ENCODE measurements at regions not wholly inside any gene's neighbourhood (a gene's known extent, or its start where the extent isn't known, plus 50 kb on each side); places are given as distances from the start of the nearest gene placed in this dataset.

GRCh38 chr5:56595566-56595965 is 219.8 kb upstream of the MAP3K1 start:
- Histone ChIP-seq H3K79me2 (ENCODE audit: insufficient read depth, low read length) (no peaks in the 10 kb centered on the region), H3K4me2 (ENCODE audit: low read depth, low read length) (no peak overlapping the region), H3K27ac (ENCODE audit: extremely low read length, insufficient read depth, low read length) (no peak overlapping the region), H3K9ac (ENCODE audit: insufficient read depth, low read depth, low read length) (no peak overlapping the region), H3K36me3 (replicated peaks in 1 of 2; ENCODE audit: control insufficient read depth in 1 of 2, insufficient read depth in 2 of 2, low read length in 2 of 2) (no peaks in the 10 kb centered on the region), H3K4me3 (replicated peaks in 1 of 3; ENCODE audit: insufficient read depth in 1 of 3, low read depth in 2 of 3, low read length in 3 of 3) (no peak overlapping the region), H4K20me1 (ENCODE audit: insufficient read depth, low read length) (no peaks in the 10 kb centered on the region), H3K27me3 (ENCODE audit: control insufficient read depth in 1 of 2, insufficient read depth in 2 of 2, low read length in 2 of 2) (peaks cover 0 to 3% of the 10 kb centered on the region in 2 experiments; a peak in 1 of 5 replicates), H2AFZ (ENCODE audit: low read length) (no peak overlapping the region), H3K9me3 (ENCODE audit: low read length) (no peaks in the 10 kb centered on the region), H3K4me1 (ENCODE audit: insufficient read depth, low read length) (no peaks in the 10 kb centered on the region)
- TF ChIP-seq KAT8 (CRISPR knock-in tag; IDR thresholded peaks at IDR 0.05) = no peak
- no peak for TF ChIP-seq FOXC1 (CRISPR knock-in tag; IDR thresholded peaks at IDR 0.05; ENCODE audit: borderline replicate concordance)
- TF ChIP-seq, protein P1, sequence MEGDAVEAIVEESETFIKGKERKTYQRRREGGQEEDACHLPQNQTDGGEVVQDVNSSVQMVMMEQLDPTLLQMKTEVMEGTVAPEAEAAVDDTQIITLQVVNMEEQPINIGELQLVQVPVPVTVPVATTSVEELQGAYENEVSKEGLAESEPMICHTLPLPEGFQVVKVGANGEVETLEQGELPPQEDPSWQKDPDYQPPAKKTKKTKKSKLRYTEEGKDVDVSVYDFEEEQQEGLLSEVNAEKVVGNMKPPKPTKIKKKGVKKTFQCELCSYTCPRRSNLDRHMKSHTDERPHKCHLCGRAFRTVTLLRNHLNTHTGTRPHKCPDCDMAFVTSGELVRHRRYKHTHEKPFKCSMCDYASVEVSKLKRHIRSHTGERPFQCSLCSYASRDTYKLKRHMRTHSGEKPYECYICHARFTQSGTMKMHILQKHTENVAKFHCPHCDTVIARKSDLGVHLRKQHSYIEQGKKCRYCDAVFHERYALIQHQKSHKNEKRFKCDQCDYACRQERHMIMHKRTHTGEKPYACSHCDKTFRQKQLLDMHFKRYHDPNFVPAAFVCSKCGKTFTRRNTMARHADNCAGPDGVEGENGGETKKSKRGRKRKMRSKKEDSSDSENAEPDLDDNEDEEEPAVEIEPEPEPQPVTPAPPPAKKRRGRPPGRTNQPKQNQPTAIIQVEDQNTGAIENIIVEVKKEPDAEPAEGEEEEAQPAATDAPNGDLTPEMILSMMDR (CRISPR knock-in tag; IDR thresholded peaks at IDR 0.05) = peak; percentile 13; the same call in 1 of the 2 replicates
- no peak for TF ChIP-seq GFI1 (CRISPR knock-in tag; IDR thresholded peaks at IDR 0.05; ENCODE audit: borderline replicate concordance)
- no peak for TF ChIP-seq ZNF343 (CRISPR knock-in tag; IDR thresholded peaks at IDR 0.05)
- TF ChIP-seq ZFP41 (CRISPR knock-in tag; IDR thresholded peaks at IDR 0.05; ENCODE audit: borderline replicate concordance) = no peak
- in situ Hi-C loops (cut with HindIII; ENCODE audit: extremely low pct_ligation_motif_present, low pct_unique_long_range_greater_than_20kb) = no loop called here
- no TSS peak for BruUV-seq (replicated peaks)
- ChIA-PET CTCF (ENCODE audit: low intra/inter-chr PET ratio, low total read pairs) (no interaction called here), POLR2A (no interaction called here)
- DNase-seq (ENCODE audit: low spot score) = no peak
- intact Hi-C loops (cut with micrococcal nuclease; ENCODE audit: unreplicated experiment) = no loop called here
- 5% methylated on average over 2 of the region's 2 CpGs for WGBS (ENCODE audit: low lambda C conversion rate)
- FAIRE-seq = no peak
- peak; percentile 38; the same call in 1 of the 3 replicates for ATAC-seq

DNA sequence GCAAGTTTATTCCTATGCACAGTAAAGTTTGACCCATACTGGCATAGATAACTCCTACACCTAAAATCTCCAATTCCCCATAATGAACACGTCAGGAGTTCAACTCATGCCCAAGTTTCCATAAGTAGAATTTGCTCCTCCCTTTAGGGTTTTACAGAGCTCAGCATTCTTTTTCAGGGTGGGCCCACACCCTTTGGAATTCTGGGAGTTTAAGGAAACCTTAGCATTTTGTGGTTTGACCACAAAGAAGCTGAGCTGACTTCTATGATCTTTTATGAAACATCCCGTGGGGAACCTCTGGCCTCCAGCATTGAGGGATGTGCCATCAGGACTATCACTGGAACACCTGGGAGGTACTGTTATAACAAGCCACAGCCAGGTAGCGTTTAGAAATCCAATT is 220.6 kb upstream of the MAP3K1 start:
- in situ Hi-C loops (cut with HindIII; ENCODE audit: extremely low pct_ligation_motif_present, low pct_unique_long_range_greater_than_20kb) (no loop called here), intact Hi-C loops (cut with micrococcal nuclease; ENCODE audit: unreplicated experiment) (no loop called here)
- Histone ChIP-seq H3K79me2 (ENCODE audit: insufficient read depth, low read length) (no peaks in the 10 kb centered on the region), H3K9me3 (ENCODE audit: low read length) (no peaks in the 10 kb centered on the region), H3K4me1 (ENCODE audit: insufficient read depth, low read length) (0 out of 2 replicates have a peak, but pooled peaks cover under 1% of the 10 kb centered on the region), H2AFZ (ENCODE audit: low read length) (no peak overlapping the region), H3K27ac (ENCODE audit: extremely low read length, insufficient read depth, low read length) (no peak overlapping the region), H4K20me1 (ENCODE audit: insufficient read depth, low read length) (no peaks in the 10 kb centered on the region), H3K9ac (ENCODE audit: insufficient read depth, low read depth, low read length) (no peak overlapping the region), H3K4me2 (ENCODE audit: low read depth, low read length) (no peak overlapping the region), H3K4me3 (replicated peaks in 1 of 3; ENCODE audit: insufficient read depth in 1 of 3, low read depth in 2 of 3, low read length in 3 of 3) (no peak overlapping the region), H3K36me3 (replicated peaks in 1 of 2; ENCODE audit: control insufficient read depth in 1 of 2, insufficient read depth in 2 of 2, low read length in 2 of 2) (no peaks in the 10 kb centered on the region), H3K27me3 (ENCODE audit: control insufficient read depth in 1 of 2, insufficient read depth in 2 of 2, low read length in 2 of 2) (peaks cover 0 to 3% of the 10 kb centered on the region in 2 experiments; a peak in 1 of 5 replicates)
- WGBS (ENCODE audit: low lambda C conversion rate) = 53% methylated on average over 3 of the region's 3 CpGs
- DNase-seq (ENCODE audit: low spot score) = no peak
- no peak for FAIRE-seq
- no TSS peak for BruUV-seq (replicated peaks)
- no peak for ATAC-seq
- ChIA-PET CTCF (ENCODE audit: low intra/inter-chr PET ratio, low total read pairs) (no interaction called here), POLR2A (no interaction called here)
- TF ChIP-seq SNAPC2 (CRISPR knock-in tag; IDR thresholded peaks at IDR 0.05) (no peak), GFI1 (CRISPR knock-in tag; IDR thresholded peaks at IDR 0.05; ENCODE audit: borderline replicate concordance) (no peak), HNRNPH1 (optimal IDR thresholded peaks at IDR 0.05; ENCODE audit: low read depth, low read length) (no peak), GMEB2 (CRISPR knock-in tag; IDR thresholded peaks at IDR 0.05; ENCODE audit: low read depth) (no peak), ZNF329 (CRISPR knock-in tag; IDR thresholded peaks at IDR 0.05; ENCODE audit: low read depth) (no peak)
- TF ChIP-seq, protein P2, sequence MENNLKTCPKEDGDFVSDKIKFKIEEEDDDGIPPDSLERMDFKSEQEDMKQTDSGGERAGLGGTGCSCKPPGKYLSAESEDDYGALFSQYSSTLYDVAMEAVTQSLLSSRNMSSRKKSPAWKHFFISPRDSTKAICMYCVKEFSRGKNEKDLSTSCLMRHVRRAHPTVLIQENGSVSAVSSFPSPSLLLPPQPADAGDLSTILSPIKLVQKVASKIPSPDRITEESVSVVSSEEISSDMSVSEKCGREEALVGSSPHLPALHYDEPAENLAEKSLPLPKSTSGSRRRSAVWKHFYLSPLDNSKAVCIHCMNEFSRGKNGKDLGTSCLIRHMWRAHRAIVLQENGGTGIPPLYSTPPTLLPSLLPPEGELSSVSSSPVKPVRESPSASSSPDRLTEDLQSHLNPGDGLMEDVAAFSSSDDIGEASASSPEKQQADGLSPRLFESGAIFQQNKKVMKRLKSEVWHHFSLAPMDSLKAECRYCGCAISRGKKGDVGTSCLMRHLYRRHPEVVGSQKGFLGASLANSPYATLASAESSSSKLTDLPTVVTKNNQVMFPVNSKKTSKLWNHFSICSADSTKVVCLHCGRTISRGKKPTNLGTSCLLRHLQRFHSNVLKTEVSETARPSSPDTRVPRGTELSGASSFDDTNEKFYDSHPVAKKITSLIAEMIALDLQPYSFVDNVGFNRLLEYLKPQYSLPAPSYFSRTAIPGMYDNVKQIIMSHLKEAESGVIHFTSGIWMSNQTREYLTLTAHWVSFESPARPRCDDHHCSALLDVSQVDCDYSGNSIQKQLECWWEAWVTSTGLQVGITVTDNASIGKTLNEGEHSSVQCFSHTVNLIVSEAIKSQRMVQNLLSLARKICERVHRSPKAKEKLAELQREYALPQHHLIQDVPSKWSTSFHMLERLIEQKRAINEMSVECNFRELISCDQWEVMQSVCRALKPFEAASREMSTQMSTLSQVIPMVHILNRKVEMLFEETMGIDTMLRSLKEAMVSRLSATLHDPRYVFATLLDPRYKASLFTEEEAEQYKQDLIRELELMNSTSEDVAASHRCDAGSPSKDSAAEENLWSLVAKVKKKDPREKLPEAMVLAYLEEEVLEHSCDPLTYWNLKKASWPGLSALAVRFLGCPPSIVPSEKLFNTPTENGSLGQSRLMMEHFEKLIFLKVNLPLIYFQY (CRISPR knock-in tag; IDR thresholded peaks at IDR 0.05; ENCODE audit: borderline replicate concordance) = no peak

Measured in HepG2 (cell line).